Right lobe of liver (tissue), 4 donors: ENCODE measurements at regions not wholly inside any gene's neighbourhood (a gene's known extent, or its start where the extent isn't known, plus 50 kb on each side); places are given as distances from the start of the nearest gene placed in this dataset.
"Not testable (repeated sequence)": the region's sequence is repeated elsewhere in the genome, so short reads cannot be mapped to it uniquely, and the experiment has no call there.

ENCODE experiments used
- CTCF ChIP-seq, 4 donors: fragments of 200-600 bp in 3 of 4; fragments of 450-650 bp in 1 of 4; IDR thresholded peaks; one replicate each; pipeline versions ENCODE4 v1.5.1 to v1.8.0; 2016 to 2022; ENCODE audit warnings: antibody characterized with exemption in 4 of 4, mild to moderate bottlenecking in 2 of 4
- POLR2A ChIP-seq: fragments of 450-650 bp; IDR thresholded peaks from one replicate; pipeline ENCODE4 v1.6.1; 2017; ENCODE audit warnings: antibody characterized with exemption, mild to moderate bottlenecking
- donor health status: DM: no; HTN: no; CAD: no.
- donor health status: DM: no; HTN: no; CAD: no.
- donor health status: DM: no; HTN: yes; CAD: no.

DNA sequence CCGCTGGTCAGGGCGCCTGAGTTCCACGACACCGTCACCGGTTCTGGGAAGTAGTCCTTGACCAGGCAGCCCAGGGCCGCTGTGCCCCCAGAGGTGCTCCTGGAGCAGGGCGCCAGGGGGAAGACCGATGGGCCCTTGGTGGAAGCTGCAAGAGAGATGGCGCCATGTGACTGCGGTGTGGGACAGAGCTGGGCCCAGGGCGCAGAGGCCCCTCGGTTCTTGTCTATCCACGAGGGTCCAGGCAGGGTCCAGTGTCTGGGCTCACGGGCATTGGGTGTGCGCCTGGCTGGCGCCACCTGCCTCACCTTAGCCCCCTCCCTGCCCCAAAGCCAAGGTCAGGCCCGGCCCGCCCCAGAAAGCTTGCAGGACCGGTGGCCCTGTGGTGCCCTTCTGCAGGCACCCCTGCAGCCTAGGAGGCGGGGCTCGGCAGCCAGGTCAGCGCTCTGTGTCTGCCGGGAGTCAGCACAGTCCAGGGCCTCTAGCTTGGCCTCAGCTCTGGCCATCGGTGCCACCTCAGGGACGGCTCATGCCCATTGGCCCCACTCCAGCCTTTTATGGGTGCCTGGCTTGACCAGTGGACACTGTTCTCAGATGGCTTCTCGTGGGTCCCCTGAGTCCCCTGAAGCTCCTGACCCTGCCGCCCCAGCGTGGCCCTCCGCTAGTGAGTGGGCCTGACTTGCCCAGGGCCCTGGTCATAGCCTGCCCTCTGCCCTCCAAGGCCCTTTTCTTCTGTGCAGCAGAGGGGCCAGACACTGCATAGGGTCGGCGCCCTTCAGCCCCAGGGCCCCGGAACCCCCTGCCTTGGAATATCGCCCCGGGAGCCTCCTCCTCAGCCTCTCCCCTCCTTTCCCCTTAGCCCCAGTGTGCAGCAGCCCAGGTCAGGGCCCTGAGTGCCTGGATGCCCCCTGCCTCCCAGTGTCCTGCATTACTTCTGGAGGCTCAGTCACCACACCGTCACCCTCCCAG is 245.2 kb downstream of the TMEM121 start:
- not testable (repeated sequence) for TF ChIP-seq CTCF (IDR thresholded peaks at IDR 0.05); POLR2A
